HG03442 (cell line): ENCODE measurements at regions not wholly inside any gene's neighbourhood (a gene's known extent, or its start where the extent isn't known, plus 50 kb on each side); places are given as distances from the start of the nearest gene placed in this dataset.

Source experiments
- ATAC-seq: cut with Tn5 transposase; IDR thresholded peaks from one replicate; pipeline ENCODE4 v1.9.1; 2021; ENCODE audit warnings: mild to moderate bottlenecking, moderate library complexity; ENCODE audit not compliant: unreplicated experiment

DNA sequence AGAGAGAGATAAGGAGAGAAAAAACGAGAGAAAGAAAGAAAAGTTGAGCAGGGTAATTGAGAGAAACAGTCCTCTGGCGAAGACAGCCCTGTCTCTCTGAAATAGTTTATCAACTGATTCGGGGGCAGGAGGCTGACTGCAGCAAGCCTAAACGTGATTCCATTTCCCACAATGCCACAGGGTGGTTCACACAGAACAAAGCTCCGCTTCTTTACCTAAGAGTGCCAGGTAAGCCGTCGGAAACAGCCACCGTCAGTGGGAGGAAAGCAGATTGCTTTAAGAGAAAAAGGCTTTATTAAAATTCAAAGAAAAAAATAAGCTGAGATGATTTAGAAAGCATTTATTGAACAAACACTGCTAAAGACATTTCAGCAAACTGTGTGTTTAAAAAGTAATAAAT lies 271.4 kb upstream of the POU3F3 start:
- ATAC-seq = no peak

DNA sequence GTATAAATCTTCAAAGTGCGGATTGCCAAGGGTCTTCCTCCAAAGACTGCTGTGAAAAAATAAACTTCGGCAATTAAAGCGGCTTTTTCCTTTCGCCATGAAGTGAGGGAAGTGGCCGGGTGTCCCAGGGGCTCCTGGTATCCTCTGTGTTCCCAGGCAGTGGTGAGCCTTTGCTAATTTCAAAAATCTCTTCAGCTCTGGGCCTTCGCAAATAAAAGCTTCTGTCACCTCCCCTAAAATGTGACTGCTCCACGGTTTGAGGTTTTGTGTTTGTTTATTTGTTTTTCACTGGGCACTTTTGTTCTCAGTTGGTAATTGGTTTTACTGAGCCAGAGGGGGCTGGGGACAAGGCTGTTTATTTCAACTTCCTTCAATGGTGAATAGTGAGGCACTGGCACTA lies 270.1 kb upstream of the POU3F3 start:
- ATAC-seq = no peak

DNA sequence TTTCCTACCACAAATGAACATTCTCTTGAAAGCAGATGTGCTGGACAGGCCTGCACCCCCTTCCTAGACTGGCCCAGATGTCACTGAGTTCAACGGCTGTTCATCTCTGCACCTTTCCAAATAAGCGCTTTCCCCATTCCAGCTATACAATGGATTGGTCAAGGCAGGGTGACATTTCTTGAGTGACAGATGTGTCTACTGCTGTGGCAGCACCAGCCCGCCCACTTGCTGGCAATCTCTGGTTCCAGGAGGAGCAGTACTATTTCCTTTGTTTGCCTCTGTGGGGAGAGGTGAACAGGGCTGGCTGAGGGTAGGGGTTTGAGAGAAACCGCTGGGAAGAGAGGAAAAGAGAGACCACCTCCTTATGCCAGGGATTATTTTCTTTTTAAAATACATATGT lies 269.5 kb upstream of the POU3F3 start:
- ATAC-seq = no peak

DNA sequence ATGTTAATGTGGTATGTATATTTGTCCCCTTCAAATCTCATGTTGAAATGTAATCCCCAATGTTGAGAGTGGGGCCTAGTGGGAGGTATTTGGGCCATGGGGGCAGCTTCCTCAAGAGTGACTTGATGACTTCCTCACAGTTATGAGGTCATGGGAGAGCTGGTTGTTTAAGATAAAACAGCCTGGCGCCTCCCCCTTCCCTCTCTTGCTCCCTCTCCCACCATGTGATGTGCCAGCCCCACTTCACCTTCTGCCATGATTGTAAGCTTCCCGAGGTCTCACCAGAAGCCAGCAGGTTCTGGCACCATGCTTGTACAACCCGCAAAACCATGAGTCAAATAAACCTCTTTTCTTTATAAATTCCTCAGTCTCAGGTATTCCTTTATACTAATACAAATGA lies 258.3 kb upstream of the POU3F3 start:
- ATAC-seq = no peak

DNA sequence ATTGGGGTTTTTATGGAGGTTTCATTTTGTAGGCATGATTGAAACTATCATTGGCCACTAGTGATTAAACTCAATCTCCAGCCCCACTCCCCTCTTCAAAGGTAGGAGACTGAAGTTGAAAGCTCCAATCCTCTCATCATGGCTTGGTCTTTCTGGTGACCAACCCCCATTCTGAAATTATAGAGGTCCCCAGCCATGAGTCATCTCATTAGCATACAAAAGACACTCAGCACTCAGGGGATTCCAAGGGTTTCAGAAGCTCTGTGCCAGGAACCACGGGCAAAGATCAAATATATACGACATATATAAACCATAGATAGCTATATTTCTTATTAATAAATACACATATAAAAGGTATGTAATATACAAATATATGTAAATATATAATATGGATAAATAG lies 256.0 kb upstream of the POU3F3 start:
- no peak for ATAC-seq

DNA sequence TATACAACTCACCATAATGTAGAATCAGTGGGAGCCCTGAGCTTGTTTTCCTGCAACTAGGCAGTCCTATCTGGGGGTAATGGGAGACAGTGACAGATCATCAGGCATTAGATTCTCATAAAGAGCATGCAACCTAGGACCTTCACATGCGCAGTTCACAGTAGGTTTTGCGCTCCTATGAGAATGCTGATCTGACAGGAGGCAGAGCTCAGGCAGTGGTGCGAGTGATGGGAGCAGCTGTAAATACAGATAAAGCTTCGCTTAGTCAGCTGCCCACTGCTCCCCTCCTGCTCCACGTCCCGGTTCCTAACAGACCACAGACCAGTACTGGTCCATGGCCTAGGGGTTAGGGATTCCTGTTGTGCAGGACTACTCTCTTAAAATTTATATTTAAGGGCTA lies 255.3 kb upstream of the POU3F3 start:
- ATAC-seq = no peak

DNA sequence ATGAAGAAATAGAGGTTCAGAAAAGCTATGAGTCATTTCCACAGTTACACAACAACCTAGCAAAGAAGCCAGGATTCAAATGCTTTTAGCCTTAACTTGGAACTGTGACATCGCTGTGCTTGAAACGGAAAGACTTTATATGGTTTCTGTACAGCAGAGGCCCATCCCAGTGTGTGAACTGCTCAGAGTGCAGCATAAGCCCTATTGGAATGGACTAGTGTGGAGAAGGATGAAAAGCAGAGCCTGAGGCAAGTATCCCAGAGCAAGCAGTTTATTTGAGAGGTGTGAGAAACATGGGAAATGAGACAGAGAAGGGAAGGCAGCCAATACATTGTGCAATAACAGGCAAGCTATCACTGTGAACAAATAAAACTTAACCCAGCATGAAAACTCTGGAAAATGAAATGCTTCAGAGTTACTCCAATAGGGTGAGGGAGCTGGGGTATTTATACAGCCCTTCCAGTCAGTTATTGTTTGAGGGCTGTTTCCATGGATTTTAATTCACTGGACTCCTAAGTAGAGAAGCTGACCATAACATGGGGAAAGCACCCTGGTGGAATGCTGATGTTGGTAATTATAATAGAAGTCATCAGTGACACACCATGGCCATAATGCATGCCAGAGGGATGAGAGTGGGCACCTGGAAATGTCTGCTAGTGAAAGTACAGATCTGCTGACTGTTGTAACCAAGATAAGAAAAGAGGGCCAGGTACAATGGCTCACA lies 254.0 kb upstream of the POU3F3 start:
- ATAC-seq = no peak

DNA sequence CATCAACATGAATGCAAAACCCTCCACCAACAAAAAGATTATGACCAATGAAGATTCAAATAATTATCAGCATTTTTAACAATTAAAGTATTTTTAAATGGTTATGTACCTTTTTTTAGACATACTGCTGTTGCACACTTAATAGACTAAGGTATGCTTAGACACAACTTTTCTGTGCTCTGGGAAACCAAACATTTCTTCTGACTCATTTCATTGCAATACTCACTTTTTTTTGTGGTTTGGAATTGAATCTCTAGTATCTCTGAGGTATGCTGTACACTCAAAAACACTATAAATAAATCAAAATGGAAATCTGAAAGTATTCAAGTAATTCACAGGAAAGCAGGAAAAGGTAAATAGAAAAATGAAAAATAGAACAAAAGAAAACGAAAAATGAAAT lies 247.9 kb upstream of the POU3F3 start:
- no peak for ATAC-seq

DNA sequence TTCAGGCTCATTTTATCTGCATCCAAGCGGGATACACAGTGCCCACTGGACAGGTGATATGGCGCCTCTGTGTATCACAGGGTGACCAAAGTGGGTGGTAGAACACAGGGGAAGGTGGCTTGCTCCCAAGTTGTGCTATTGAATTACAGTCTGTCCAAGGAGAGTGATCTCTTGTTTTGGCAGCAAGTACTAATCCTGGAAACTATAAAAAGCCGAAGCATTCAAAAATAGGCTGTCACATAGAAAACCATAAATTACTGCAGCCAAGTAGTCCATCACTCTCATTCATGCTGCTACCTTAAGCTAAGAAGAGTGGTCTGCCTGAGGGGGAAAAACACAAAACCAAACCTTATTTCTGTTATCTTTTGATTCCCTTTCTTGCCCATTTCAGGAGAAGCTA lies 237.1 kb upstream of the POU3F3 start:
- no peak for ATAC-seq

DNA sequence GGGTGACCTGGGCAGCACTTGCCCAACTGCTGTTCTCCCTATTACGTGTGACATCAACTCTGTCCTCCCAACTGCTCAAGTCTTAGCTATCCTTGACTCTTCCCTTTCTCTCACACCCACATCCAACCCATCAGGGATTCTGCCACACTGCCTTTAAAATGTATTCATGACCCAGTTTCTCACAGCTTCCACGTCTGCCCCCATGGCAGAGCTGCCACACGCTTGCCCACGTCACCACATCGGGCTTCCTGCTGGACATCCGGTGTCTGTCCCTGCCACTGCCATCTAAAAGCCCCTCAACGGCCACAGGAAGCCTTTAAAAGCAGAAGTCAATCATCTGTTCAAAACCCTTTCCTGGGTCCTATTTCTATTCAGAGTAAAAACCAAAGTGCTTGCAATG lies 233.1 kb upstream of the POU3F3 start:
- ATAC-seq = no peak

DNA sequence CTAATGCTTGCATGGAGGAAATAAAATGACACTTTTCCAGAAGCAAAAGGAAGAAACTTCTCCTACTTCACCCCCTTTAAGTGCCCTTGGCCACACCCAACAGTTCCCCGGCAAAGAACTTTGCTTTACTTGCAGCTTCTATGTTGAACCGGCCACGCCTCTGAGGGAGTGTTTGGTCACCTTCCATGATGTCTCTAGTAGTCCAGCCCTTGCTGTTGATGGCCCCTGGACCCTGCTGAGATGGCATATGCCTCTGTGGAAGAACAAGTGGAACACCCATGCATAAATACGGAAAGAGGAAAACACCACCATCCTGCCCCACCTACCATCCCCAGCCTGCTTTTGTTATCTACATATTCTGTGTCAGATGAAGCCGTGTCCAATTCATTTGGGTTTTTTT lies 218.3 kb upstream of the POU3F3 start:
- ATAC-seq = no peak

DNA sequence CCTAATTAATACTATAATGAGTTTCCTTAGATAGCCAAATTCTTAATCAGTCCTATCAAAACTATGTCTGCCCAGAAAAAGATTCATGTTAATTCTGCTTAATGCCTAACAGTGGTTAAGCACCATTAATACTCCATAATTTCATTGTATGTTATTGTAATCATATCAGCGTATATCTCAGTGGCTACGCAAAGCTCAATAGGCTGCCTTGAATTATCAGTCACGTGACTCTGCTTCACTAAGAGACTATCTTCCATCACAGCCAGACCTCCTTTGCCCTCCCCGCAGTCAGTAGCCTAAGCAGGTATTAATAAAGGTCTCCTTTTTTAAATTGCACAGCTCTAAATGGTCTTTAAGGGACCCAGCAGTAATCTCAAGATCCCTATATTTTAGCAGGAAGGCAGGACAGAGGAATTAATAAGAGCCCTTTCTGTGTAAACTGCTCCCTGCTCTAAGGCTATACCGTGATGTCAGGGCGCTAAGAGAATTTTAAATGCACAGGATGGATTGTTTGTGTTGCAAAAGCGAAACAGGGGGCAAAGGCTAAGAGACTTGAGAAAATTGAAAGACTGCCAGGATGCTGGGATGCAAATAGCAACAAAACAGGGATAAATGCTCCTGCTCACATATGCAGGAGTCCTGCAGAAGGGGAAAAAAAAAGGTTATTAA lies 215.6 kb upstream of the POU3F3 start:
- no peak for ATAC-seq

DNA sequence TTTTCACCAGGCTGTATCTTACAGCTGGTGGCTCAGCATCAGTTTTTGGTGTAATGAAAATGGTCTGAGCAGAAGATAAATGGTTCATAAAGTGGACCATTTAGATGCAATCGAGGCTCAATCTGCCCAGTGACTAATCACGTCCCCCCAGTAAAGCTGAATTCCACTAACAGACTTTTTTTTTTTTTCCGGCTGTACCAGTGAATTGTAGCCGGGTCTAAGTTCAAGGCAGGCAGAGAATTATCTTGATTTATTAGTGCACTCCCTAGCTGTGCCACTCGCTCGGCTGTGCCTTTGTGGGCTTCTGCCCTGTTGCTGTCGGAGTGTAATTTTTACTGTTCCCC lies 215.1 kb upstream of the POU3F3 start:
- no peak for ATAC-seq

DNA sequence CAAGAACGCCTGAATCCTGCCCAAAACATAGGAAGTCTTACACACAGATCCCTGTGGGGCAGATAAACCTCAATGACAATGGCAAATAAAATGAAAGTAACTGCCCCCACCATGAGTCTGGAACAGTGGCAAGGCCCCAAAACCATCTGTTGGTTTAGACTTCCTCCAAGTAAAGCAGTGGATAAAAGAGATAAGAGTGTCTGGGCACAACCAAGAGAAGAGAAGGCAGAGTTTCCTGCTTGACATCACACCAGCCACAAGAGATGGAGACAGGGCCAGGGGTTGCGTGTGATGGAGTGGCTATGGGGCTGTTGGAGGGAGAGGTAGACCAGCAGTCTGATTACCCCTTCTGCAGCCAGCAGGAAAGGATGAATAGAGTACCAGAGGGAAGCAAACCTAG lies 212.1 kb upstream of the POU3F3 start:
- ATAC-seq = no peak

DNA sequence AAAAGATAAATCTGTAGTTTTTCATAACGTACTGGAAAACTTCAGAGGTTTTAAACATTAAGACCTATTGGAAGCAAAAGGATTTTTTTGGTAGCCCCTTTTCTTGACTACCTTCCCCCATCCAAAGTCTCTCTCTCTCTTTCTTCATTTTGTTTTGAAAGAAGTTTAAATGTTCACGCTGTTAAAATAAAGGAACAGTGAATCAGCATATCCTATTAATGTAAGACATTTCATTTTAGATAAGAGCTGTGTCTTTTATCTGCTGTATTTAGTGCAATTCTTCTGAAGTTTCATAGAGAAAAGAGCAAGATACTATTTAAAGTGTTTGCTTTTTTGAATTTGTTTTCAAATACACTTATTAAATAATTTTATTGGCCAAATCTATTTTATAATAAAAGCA lies 205.5 kb upstream of the POU3F3 start:
- no peak for ATAC-seq

DNA sequence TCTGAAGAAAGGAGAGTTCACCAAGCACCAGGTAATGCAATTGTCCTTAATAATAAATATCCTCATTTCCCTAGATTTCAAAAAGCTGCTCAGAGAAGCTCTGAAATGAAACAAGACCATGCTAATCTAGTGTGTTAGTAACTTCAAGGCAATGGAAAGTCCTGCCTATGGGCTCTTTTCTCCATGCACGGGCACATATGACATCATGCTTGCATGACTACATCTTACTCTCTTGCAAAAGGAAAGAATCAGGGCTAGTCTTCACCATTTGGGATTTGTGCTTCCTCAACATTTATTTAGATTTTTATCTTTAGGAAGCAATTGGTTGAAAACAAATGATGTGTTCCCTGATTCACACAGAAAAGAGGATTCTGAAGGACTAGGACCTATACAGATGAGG lies 204.0 kb upstream of the POU3F3 start:
- no peak for ATAC-seq

DNA sequence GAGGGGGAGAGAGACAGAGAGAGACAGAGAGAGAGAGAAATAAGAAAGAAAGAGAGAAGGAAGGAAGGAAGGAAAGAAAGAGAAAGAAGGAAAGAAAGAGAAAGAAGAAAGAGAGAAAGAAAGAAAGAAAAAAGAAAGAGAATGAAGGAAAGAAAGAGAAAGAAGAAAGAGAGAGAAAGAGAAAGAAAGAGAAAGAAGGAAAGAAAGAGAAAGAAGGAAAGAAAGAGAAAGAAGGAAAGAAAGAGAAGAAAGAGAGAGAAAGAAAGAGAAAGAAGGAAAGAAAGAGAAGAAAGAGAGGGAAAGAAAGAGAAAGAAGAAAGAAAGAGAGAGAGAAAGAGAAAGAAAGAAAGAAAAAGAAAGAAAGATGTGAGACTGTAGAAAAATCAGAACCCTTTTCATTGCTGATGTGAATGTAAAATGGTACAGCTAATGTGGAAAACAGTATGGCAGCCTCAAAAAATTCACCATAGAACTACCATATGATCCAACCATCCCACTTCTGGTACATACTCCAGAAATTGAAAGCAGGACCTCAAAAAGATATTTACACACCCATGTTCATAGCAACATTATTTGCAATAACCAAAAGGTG lies 203.4 kb upstream of the POU3F3 start:
- no peak for ATAC-seq

DNA sequence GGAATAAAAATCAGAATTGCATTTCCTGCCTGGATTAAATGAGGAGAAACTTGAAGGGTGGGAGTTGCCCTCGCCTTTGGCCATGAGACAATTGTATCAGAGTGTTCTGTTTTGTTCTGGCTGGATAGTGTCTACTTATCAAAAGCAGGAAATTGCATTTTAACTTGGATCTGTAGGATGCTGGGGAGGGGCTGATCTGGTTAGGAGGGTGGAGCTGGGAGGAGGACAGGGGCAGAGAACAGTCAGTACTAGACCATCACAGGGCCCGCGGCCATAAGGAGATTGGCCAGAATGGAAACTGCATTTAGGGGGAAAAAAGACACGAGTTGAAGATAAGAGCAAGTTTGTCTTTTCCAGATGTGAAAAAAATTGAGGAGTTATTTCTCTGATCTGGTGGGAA lies 199.1 kb upstream of the POU3F3 start:
- no peak for ATAC-seq

DNA sequence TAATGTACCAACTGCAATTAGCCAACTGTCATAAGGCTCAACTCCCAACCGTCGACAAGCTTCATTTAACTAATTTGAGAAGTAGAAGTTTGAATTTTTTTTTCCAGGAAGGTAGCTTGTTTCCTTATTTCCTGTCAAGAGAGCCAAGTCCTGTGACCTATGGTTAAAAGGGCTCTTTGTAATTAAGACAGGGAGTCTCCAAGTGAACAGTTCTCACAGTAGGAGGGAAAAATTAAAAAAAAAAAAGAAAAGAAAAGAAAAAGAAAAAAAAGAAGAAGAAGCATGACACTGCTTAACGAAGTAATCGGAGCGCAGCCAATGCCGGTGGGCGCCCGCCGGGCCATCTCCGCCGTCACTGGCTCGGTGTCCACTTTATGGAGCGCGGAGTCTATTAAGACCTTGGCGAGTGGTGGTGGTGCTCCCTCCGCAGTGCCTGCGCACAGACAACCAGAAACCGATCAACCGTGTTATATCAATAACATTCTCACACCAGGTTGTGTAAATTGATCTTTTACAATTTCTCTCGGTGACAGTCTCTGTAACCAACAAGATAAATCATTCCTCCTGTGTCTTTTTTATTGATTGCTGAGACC lies 197.2 kb upstream of the POU3F3 start:
- ATAC-seq = no peak

DNA sequence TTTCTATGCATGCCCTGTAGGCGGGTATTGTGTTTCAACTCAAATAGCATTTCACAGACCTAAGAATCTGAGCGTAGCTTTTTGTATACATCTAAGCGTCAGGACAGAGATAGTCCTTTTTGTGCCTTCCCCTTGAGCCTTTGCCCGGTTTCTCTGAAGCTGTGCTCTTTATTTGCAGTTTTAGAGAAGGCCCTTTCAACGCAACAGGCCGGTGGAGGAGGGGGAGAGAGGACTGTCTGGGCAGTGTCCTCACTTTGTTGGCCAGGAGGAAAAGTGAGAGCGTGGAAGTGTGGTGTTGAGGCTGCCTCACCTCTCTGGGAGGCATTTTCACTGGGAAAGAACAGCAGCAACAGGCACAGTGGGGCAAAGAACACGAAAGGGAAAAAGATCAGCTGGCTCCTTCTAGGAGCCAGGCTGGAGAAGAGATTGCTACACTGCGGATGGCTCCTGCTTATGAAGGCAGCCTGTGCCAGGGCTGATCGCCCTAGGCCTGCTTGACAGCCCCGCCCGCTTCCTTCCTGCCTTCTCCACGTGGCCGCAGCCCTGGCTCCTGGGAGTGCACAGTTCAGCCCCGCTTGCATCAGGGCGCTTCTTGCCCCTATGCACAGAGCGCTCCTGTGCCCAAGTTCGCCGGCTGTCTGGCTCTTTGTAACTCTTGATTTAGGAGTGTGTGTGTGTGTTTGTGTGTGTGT lies 195.6 kb upstream of the POU3F3 start:
- ATAC-seq = no peak

DNA sequence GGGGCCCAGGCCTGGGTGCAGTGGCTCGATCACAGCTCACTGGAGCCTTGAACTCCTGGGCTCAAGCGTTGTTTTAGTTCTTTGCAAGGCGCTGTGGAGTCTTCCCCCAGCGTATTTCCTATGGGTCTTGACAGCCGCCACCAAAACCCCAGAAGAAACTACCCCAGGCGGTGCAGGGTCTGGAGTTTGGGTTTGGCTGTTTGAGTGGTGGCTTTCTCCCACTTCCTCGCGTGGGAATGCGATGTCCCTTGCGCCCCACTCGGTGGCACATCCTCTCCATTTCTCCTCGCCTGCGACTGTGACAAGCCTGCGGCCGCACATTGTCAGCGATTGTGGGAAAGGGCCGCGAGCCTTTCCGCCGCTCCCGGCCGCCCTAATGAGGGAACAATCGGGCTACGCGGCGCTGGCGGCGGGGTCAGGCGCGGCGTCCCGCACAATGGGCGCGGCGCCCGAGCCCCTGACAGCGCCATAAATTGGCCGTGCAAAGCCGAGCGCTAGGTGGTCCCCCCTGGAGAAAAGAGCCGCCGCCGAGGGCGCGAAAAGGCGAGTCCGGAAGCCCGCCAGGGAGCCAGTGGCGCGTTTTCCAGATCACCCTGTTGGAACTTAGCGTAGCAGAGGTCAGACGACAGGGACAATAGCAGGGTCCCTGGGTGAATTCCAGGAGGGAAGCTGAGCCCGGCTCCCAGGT lies 194.9 kb upstream of the POU3F3 start:
- ATAC-seq = no peak
